CD4-positive, alpha-beta T cell treated with Interleukin-15 for 1 hour (primary cell): ENCODE measurements at regions not wholly inside any gene's neighbourhood (a gene's known extent, or its start where the extent isn't known, plus 50 kb on each side); places are given as distances from the start of the nearest gene placed in this dataset.
"Not testable (repeated sequence)": the region's sequence is repeated elsewhere in the genome, so short reads cannot be mapped to it uniquely, and the experiment has no call there.

Experiments
- DNase-seq: peaks from one replicate; pipeline ENCODE4 v3.0.0-alpha.2; 2020

DNA sequence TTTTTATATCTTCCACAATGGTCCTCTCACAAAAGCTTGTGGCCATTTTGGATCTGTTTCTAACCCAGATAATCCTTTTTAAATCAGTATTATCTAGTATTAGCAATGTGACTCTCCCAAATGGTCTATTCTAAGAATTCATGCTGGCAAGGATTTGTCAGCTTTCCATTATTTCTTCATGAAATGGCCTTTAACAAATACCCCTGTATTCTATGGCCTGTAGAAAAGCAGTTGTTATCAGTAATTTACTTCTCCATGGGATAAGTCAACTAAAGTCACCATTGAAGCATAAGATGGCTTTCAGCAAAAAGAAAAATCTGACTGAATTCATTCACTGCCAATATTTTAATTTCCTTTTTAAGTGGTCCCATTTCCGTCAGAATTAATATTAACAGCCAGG lies 346.4 kb upstream of the FAM174A start:
- DNase-seq = no peak

DNA sequence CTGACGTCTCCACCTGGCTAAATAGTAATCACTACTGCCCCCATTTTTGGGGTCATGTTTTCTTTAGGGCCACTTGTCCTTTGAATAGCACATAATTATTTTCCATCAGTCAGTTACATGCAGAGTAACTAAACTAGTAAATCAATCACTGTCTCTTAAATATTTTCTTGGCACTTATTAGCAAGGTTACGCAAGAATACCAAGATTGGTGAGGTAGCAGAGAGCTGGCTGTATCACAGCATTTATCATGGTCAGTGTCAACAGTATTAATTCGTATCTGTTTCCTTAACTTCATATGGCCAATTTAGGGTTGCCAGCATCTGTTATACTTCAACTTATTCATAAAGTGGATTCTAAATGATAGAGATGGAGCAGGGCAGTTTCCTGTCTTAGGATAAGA lies 346.8 kb upstream of the FAM174A start:
- no peak for DNase-seq

DNA sequence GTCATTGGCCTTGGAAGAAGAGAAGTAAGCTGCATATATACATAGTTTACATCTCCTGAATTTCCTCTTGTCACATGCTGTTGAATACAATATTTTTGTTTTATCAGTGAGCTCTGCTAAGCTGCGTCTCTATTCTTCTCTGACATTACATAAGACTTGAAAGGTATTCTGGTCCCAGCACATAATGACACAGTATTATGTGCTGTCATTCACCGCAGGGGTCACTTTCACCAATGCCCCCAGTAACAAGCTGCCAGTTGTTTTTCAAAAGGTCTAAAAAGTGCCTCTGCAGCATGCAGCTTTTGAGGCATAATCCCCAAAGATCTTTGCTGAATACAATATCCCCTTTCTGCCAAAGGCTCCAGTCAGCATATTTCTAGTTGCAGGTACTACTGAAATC lies 349.0 kb upstream of the FAM174A start:
- no peak for DNase-seq

DNA sequence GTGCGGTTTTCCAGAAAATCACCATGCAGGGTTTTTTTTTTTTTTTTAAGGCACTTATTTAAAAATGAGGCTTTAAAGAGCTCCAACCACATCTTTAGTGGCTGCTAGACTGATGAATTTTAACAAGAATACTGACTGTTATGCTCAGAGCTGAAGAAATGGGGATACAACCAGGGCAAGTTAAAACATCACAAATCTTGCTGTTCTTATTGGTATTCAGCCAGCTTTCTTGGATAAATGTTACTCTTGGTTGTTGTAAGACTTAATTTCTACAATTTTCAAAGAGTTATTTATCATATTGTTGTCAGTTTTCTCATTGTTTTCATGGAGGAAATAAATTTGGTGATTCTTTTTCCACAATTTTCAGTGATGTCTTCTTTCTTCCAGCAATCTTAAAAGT lies 352.8 kb upstream of the FAM174A start:
- no peak for DNase-seq

DNA sequence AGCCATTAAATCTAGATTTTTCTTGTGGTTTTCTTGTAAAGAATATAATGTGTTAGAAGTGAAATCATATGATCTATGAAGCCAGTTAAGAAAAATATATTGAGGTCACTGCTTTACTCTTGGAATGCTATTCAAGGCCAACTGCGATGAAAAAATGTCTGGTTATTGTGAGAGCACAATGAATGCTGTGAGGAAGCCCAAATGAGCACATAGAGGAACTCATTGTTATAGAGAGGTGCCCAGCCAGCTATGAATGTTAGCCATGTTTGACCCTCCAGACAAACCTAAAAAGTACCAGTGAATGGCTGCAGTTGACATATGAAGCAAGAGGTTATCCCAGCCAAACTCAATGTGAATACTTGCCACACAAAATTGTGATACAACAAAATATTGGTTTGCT lies 359.8 kb upstream of the FAM174A start:
- no peak for DNase-seq

DNA sequence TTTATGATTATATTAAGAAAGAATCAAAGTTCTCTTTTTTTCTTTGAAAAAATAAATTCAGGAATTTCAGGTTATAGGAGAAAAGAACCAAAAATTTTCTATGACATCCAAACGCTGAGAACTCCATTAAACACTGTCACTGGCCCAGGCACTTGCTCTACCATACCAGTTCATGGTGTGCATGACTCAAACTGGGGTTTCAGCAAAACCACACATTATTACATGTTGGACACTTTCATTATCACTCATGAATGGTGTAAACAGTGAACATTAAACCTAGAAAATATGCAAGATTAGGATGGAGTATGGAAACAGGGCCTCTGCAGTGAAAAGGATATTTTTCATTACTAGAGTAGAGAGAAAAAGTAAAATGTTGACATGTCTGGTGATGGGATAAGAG lies 369.9 kb upstream of the FAM174A start:
- DNase-seq = no peak

DNA sequence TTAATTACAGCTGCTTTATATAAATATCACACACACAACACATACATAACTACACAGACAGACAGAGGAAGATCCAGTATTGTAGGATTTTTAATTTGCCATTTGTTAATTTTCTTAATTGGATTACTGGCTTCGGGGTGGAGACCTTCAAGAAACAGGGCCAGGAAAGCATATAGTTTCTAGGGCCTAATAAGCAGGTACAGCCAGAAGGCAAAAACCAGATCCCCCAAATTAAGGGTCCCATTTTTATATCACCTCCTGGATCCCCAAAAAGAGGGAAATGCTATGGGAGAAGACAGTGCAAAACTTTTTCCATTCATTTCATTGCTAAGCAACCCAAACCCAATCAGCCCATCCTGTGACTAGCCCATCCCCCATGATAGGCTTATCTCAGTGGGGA lies 373.3 kb upstream of the FAM174A start:
- DNase-seq = no peak

DNA sequence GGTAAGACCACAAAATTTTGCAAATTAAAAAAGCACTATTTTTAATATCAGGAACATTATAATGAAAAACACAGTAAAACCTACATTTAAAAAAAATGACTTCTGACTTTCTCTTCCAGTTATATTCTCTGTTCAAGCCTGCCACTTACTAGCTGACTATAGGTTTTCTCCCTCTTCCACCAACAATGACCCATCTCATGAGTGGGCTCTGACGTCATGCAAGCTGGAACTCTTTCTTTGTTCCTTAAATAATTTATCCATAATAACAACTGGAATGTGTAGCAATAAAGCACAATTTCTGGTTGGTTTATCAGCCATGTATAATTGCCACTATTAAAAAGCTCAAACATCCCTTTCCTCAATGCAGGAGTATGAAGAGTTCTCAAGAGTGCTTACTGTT lies 378.1 kb upstream of the FAM174A start:
- DNase-seq = no peak

DNA sequence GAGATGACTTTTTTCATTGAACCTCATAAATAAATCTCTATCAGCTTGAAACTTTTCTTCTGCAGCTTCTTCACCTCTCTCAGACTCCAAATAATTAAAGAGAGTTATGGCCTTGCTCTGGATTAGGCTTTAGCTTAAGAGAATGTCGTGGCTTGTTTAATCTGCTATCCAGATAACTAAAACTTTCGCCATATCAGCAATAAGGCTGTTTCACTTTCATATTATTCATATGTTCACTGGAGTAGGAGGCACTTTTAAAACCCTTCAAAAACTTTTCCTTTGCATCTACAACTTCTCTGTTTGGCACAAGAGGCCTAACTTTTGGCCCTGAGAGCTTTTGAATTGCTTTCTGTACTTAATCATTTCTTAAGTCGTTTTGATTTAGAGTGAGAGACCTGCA lies 386.9 kb upstream of the FAM174A start:
- DNase-seq = no peak

DNA sequence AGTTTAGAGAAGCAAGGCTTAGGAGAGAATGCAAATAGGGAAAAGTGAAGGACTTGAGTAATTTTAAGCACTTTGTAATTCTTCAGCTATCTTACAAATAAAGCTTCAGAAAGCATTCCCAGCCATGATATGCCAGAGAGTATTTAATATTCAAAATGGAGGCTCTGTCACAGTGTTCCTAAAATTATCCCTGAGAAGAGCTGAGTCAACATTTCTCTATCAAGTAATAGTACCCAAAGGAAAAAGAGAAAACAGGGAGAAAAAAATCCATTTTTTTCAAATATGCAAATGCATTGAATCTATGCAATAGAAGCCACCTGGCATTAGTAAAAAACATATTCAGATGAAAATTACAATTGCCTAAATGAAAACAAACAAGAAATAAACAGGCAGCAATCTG lies 392.6 kb upstream of the FAM174A start:
- no peak for DNase-seq

DNA sequence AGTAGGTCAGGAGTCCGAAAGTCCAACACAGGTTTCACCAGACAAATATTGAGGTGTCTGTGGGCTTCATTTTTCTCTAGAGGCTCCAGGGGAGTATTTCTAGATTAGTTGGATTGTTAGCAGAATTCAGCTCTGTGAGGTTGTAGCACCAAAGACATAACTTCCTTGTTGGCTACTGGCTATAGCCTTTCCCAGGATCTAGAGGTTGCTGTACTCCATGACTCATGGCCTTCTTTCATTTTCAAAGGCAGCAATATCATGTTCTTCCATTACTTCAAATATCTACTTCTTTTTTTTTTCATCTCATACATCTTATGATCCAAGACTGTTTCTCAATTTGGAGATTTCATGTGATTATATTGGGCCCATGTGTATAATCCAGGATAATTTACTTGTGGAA lies 404.0 kb upstream of the FAM174A start:
- DNase-seq = no peak

DNA sequence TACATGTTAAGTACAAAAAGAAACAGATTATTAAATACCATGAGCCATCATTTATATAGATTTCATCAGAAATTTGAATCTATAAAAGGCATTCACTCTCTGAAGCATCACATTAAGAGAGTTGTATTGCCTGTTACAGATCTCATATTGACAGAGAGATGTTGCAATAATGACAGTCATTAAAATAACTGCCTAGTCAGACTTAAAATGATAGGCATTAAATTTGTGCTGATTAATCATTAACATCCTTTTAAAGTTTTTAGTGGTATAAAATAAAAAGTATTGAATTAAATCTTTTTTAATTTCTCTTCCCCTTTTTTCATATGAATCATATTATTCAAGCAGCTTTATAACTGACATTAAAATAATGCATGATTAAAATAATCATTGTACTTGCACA lies 404.9 kb upstream of the FAM174A start:
- DNase-seq = no peak

DNA sequence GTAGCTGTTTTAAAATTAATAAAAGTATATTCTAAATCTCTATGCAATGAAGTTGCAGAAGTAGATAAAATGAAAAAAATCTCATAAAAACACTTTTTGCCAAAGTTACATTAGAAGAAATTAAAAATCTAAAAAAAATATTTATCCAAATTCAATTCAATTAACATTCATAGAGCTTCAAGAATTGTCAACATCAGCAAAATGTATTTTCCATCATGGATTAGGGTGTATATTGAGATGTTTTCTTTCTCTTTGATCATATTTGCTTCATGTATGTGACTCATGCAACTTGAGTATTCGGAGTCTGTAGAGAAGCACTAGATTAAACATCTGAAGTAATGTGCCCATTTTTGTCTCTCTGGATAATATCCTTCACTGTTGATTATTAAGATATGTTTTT lies 415.3 kb upstream of the FAM174A start:
- DNase-seq = no peak

DNA sequence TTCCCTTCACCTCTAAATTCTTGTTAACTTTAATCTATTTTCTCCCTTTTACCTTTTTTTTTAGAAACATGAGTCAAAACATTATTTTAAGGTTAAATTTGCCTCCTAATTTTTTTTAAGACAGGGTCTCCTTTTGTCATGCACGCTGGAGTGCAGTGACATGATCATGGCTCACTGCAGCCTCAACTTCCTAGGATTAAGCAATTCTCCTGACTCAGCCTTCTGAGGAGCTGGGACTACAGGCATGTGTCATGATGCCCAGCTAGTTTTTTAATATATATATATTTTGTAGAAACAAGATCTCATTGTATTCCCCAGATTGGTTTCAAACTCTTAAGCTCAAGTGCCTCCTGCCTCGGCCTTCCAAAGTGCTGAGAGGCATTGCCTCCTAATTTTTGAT lies 424.7 kb upstream of the FAM174A start:
- no peak for DNase-seq

DNA sequence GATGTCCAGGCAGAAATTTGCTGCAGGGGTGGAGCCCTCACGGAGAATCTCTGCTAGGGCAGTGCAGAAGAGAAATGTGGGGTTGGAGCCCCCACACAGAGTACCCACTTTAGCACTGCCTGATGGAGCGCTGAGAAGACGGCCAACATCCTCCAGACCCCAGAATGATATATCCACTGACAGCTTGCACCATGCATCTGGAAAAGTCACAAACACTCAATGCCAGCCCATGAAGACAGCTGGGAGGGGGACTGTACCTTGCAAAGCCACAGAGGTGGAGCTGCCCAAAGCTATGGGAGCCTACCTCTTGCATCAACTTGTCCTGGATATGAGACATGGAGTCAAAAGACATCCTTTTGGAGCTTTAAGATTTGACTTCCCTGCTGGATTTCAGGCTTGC lies 426.3 kb upstream of the FAM174A start:
- DNase-seq = no peak

DNA sequence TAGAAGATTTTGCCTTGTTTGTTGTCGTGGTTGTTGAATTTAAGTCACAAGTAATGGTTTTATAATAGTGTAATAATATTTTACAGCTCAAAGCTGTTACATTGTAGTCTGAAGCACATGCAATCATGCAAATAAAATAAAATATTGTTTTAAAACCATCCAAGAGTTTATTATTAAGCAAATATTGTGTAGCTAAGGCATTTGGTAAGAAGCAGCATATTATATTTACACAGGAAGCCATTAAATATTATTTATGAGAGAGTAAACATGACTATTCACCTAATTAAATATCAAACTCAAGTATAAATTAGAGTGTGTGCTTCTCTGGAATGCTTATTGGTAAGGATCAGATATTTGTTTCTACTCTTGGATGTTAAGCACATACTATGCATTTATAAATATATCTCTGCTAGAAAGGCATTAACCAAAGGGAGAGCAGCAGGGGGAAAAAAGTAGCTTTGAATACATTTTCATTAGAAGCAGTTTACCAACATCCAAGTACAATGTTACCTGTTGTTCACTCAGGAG lies 431.5 kb upstream of the FAM174A start:
- DNase-seq = not testable (repeated sequence)

DNA sequence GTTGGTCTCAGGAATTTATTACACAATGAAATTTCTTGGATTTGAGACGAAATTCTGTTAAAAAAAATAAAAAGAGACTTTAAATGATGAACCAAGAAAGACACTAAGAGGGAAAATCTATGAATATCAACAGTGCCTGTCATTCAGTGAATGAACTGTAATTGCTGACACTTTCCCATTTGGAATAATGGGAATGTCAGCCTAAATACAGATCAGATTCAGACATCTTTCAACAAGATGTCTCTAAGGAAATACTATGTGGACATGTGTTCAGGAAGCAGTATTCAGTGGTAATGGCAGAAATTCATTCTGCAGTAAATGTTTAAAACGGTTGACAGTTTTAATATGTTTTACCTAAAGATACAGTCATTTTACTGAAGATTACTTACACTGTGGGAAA lies 433.7 kb upstream of the FAM174A start:
- not testable (repeated sequence) for DNase-seq

DNA sequence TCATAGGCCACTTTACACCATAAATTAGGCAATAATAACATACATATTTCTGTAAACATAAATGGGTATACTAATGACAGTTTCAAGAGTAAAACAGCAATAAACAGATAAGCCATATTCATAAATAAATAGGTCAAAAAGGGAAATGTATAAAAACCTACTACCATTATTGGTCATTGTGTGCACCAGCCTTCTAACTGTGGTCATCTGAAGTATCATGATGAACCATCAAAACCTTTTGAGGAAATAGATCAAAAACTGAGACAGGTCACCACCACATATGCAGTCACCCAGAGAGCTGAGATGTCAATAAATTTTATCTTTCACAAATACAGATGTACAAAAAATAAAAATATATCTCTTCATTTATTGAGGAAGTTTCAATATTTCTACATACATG lies 438.8 kb upstream of the FAM174A start:
- not testable (repeated sequence) for DNase-seq

DNA sequence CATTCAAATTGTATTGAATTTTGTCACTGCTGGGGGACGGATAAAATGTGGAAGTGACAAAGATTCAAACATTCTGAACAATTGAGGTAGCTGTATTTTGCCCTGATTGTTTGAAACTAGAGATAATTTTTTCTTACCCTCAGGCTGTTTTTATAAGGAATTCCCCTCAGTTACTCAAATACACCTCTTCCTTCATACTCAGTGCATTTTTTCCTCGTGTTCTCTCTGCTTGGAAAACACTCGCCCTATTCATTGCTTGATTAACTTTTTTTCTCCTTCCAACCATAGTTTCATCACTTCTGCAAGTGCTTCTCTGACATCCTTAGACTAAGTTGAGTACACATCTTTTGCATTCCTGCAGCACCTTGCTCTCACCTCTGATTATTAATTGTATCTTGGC lies 454.5 kb upstream of the FAM174A start:
- not testable (repeated sequence) for DNase-seq

DNA sequence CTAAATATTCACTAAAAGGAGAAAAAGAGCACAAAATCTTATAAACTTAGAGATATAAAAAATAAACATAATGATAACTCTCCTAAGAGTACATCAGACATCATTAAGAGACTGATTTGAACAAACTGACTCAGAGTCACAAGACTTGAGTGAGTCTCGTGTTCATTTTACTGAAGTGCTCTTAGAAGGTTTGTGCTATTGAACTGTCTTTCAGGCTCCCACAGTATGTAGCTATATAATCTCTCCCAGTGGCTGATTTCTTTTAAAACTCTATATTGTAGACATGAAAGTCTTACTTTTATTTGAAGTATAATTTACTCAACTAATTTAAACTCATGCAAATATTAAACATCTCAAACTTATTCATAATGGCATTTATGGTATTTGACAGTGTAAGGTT lies 456.0 kb upstream of the FAM174A start:
- not testable (repeated sequence) for DNase-seq

DNA sequence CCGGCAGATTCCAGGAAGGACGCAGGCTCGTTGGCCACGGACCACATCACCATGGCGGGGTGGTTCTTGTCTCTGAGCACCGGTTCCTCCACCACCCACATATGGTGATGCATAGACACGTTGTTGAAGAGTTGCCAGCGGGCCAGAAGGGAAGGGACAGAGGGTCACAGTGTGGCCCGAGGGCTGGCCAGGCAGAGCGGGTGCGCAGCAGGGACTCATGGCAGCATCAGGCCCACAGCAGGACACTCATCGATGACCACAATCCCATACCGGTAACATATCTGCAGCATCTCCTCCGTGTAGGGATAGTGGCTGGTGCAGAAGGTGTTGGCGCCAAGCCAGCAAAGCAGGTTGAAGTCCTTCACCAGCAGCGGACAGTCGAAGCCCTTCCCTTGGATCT lies 469.2 kb upstream of the FAM174A start:
- DNase-seq = not testable (repeated sequence)

DNA sequence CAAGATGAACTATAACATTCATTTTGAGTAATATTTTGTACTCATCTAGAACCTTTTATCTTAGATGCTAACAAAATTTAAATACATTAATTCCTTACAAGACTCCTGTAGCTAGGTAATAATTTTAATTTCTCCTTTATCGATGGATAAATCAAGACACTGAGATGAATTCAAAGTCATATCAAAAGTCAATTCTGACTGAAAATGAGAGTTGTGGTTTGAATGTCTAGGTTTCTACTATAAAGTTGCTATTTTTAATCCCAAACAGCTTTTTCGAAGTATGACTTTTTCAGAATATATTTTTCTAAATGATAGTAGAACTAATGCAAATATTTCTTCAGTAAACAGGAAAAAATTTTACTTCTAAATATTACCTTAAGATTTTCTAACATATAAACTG lies 491.7 kb upstream of the FAM174A start:
- DNase-seq = no peak

DNA sequence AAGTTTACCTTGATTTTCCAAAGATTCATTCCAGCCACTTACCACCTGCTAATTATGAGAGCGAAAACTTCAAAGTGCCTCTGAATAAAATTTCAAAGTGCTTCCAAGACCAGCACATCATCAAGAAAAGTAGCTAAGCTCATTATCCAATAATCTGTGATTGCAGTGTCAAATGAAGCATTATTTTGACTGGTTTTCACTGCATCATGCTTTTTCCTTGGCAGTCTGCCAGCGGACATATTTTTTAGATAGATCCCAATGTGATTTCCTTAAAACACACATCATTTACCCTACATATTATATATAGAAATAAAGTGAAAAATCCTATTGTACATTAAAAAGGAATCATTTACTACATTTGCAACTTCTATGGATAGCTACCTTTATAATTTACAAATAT lies 508.6 kb upstream of the FAM174A start:
- no peak for DNase-seq

DNA sequence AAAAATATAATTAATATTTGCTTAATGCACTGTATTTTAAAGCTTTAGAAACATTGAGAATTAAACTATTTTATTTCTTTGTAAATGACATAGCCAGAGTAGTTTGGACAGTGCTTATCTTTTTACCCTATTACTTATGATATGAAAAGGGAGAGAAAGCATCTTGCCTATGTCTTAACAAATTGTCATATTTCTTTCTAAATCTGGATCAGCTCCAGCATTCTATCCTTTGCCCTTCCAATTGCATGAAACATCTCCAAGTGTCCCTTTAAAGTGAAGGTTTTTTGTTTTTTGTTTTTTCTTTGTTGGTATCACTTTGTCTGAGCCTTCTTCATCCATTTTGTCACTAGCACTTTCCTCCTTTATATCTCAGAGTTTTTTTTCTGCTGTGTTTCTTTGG lies 511.6 kb upstream of the FAM174A start:
- DNase-seq = no peak

DNA sequence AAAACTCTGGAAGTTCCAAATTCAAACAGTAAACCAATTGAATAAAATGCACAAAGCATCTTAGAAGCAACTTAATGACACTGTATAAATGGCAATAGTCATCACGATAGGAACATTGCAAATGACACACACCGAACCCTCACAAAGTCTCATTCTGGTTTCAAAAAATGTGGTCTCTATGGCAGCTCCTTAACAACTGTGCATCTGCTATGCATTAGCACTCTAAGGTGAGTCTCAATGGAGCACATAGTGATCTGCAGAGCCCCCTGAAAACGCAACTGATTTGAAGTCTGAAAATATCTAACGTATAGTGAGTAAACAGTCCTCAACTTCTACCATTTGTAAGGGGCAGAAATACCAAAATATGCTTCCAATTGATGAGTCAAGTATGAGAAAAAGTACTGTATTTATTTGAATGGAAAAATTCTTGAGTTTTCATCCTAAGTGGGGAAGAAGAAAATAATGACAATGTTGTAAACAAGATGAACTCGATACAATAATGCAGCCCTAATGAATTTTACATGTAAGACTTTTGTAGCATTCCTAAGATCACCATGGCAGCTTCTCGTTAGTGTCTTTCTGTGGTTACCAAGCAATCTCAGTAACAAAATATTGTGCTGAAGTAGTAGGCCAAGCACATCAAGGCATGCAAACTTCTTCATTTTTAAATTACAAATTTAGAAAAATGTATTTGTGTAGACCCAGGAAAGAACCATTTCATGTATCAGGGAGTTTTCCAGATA lies 517.5 kb upstream of the FAM174A start:
- DNase-seq = no peak
